Activated T-helper 2 cell treated with anti-CD3 and anti-CD28 coated beads, Interferon-gamma antibody, Interleukin-2, Interleukin-4, amounts not matched to agents 10 μg/mL and 5 μg/mL and 100 μg/mL, durations not matched to agents 14 hours and 24 hours and 36 hours (primary cell): ENCODE measurements at regions not wholly inside any gene's neighbourhood (a gene's known extent, or its start where the extent isn't known, plus 50 kb on each side); places are given as distances from the start of the nearest gene placed in this dataset.
A peak's percentile ranks its signal among the peaks of the same experiment; 100 is the strongest.
"Not testable (repeated sequence)": the region's sequence is repeated elsewhere in the genome, so short reads cannot be mapped to it uniquely, and the experiment has no call there.

Experiments used
- DNase-seq: peaks from one replicate; pipeline ENCODE4 v3.0.0; 2021; ENCODE audit warnings: low spot score
- H3K27ac Mint-ChIP-seq: one replicate; pipeline ENCODE4 v1.8.0; 2021; ENCODE audit warnings: mixed read lengths
- H3K27me3 Mint-ChIP-seq: one replicate; pipeline ENCODE4 v1.8.0; 2021; ENCODE audit warnings: low read depth, mixed read lengths
- H3K36me3 Mint-ChIP-seq: one replicate; pipeline ENCODE4 v1.8.0; 2021; ENCODE audit warnings: low read depth, mixed read lengths
- H3K4me1 Mint-ChIP-seq: one replicate; pipeline ENCODE4 v1.8.0; 2021; ENCODE audit warnings: low read depth, mixed read lengths
- H3K4me3 Mint-ChIP-seq: one replicate; pipeline ENCODE4 v1.8.0; 2021; ENCODE audit warnings: low read depth, mild to moderate bottlenecking, moderate library complexity, mixed read lengths
- H3K9me3 Mint-ChIP-seq: one replicate; pipeline ENCODE4 v1.8.0; 2021; ENCODE audit warnings: mixed read lengths
- intact Hi-C: fragments of 100-400 bp; cut with micrococcal nuclease; formaldehyde crosslinking; loops from one replicate; pipeline ENCODE4 v1.15.1; 2023

- intact Hi-C loops = loop anchor here (1.0 kb wide), 1 partner anchor 219 kb away; no protein-coding TSS in a partner anchor
- peak overlapping the region; percentile 93 for H3K27ac Mint-ChIP-seq
- peak overlapping the region; percentile 85 for H3K4me3 Mint-ChIP-seq
- H3K4me1 Mint-ChIP-seq = peaks cover 28% of the 10 kb centered on the region
- H3K27me3 Mint-ChIP-seq = no peaks in the 10 kb centered on the region
- H3K36me3 Mint-ChIP-seq = peaks cover under 1% of the 10 kb centered on the region
- H3K9me3 Mint-ChIP-seq = peaks cover 2% of the 10 kb centered on the region
- peak; percentile 72 for DNase-seq
Measured at GRCh38 chr15:31216215-31216911, 110.3 kb upstream of the KLF13 start.

GRCh38 chr15:31217067-31217466 lies 109.6 kb upstream of the KLF13 start:
- H3K27ac Mint-ChIP-seq = peak overlapping the region; percentile 38
- no peaks in the 10 kb centered on the region for H3K27me3 Mint-ChIP-seq
- intact Hi-C loops = no loop called here
- peak overlapping the region; percentile 85 for H3K4me3 Mint-ChIP-seq
- peaks cover 27% of the 10 kb centered on the region for H3K4me1 Mint-ChIP-seq
- H3K9me3 Mint-ChIP-seq = no peaks in the 10 kb centered on the region
- H3K36me3 Mint-ChIP-seq = no peaks in the 10 kb centered on the region
- DNase-seq = no peak

GRCh38 chr15:31217566-31218270 lies 108.9 kb upstream of the KLF13 start:
- peaks cover under 1% of the 10 kb centered on the region for H3K27me3 Mint-ChIP-seq
- H3K4me3 Mint-ChIP-seq = no peak overlapping the region
- no peaks in the 10 kb centered on the region for H3K9me3 Mint-ChIP-seq
- no peak overlapping the region for H3K27ac Mint-ChIP-seq
- no peak for DNase-seq
- peaks cover 27% of the 10 kb centered on the region for H3K4me1 Mint-ChIP-seq
- no peaks in the 10 kb centered on the region for H3K36me3 Mint-ChIP-seq
- intact Hi-C loops = no loop called here

- DNase-seq = no peak
- H3K27ac Mint-ChIP-seq = no peak overlapping the region
- intact Hi-C loops = no loop called here
- peaks cover 3% of the 10 kb centered on the region for H3K27me3 Mint-ChIP-seq
- no peaks in the 10 kb centered on the region for H3K36me3 Mint-ChIP-seq
- no peak overlapping the region for H3K4me3 Mint-ChIP-seq
- H3K9me3 Mint-ChIP-seq = no peaks in the 10 kb centered on the region
- H3K4me1 Mint-ChIP-seq = peaks cover 30% of the 10 kb centered on the region
Measured at GRCh38 chr15:31219221-31219620, 107.4 kb upstream of the KLF13 start.

GRCh38 chr15:31221936-31222515 lies 104.6 kb upstream of the KLF13 start:
- Mint-ChIP-seq H3K27ac (no peak overlapping the region), H3K27me3 (peaks cover 3% of the 10 kb centered on the region), H3K4me3 (no peak overlapping the region), H3K36me3 (no peaks in the 10 kb centered on the region), H3K9me3 (no peaks in the 10 kb centered on the region), H3K4me1 (peaks cover 18% of the 10 kb centered on the region)
- no peak for DNase-seq
- intact Hi-C loops = no loop called here

GRCh38 chr15:31222773-31223341 lies 103.8 kb upstream of the KLF13 start:
- H3K9me3 Mint-ChIP-seq = no peaks in the 10 kb centered on the region
- peaks cover 14% of the 10 kb centered on the region for H3K4me1 Mint-ChIP-seq
- no peak overlapping the region for H3K27ac Mint-ChIP-seq
- H3K27me3 Mint-ChIP-seq = peaks cover 3% of the 10 kb centered on the region
- intact Hi-C loops = no loop called here
- H3K4me3 Mint-ChIP-seq = no peak overlapping the region
- H3K36me3 Mint-ChIP-seq = no peaks in the 10 kb centered on the region
- no peak for DNase-seq

GRCh38 chr15:31223478-31224350 lies 102.9 kb upstream of the KLF13 start:
- intact Hi-C loops = no loop called here
- no peak overlapping the region for H3K27ac Mint-ChIP-seq
- no peaks in the 10 kb centered on the region for H3K36me3 Mint-ChIP-seq
- H3K4me1 Mint-ChIP-seq = peaks cover 13% of the 10 kb centered on the region
- no peak for DNase-seq
- H3K4me3 Mint-ChIP-seq = no peak overlapping the region
- H3K9me3 Mint-ChIP-seq = no peaks in the 10 kb centered on the region
- peaks cover 5% of the 10 kb centered on the region for H3K27me3 Mint-ChIP-seq

GRCh38 chr15:31224661-31225060 lies 102.0 kb upstream of the KLF13 start:
- H3K4me3 Mint-ChIP-seq, H3K27ac Mint-ChIP-seq, H3K27me3 Mint-ChIP-seq, H3K9me3 Mint-ChIP-seq, intact Hi-C loops, H3K36me3 Mint-ChIP-seq, DNase-seq: not testable (repeated sequence)
- peaks cover 13% of the 10 kb centered on the region for H3K4me1 Mint-ChIP-seq

GRCh38 chr15:31225356-31225955 lies 101.2 kb upstream of the KLF13 start:
- intact Hi-C loops = no loop called here

GRCh38 chr15:31226021-31226420 lies 100.6 kb upstream of the KLF13 start:
- intact Hi-C loops = no loop called here
- Mint-ChIP-seq H3K27me3 (peaks cover 5% of the 10 kb centered on the region), H3K4me3 (no peak overlapping the region), H3K4me1 (peaks cover 13% of the 10 kb centered on the region), H3K27ac (no peak overlapping the region), H3K36me3 (no peaks in the 10 kb centered on the region), H3K9me3 (no peaks in the 10 kb centered on the region)
- no peak for DNase-seq

More at GRCh38 chr15:31225356-31225955, 101.2 kb upstream of the KLF13 start:
- Mint-ChIP-seq H3K36me3 (no peaks in the 10 kb centered on the region), H3K4me1 (peaks cover 13% of the 10 kb centered on the region), H3K4me3 (no peak overlapping the region), H3K27ac (no peak overlapping the region), H3K9me3 (no peaks in the 10 kb centered on the region), H3K27me3 (peaks cover 5% of the 10 kb centered on the region)
- DNase-seq = no peak

- peaks cover 13% of the 10 kb centered on the region for H3K4me1 Mint-ChIP-seq
- no peak overlapping the region for H3K4me3 Mint-ChIP-seq
- no peaks in the 10 kb centered on the region for H3K36me3 Mint-ChIP-seq
Measured at GRCh38 chr15:31227235-31227634, 99.4 kb upstream of the KLF13 start.

GRCh38 chr15:31228011-31228484 lies 98.6 kb upstream of the KLF13 start:
- no peak for DNase-seq
- Mint-ChIP-seq H3K36me3 (no peaks in the 10 kb centered on the region), H3K4me3 (no peak overlapping the region), H3K4me1 (peaks cover 6% of the 10 kb centered on the region), H3K9me3 (no peaks in the 10 kb centered on the region), H3K27me3 (peaks cover 5% of the 10 kb centered on the region), H3K27ac (no peak overlapping the region)
- intact Hi-C loops = no loop called here

More at GRCh38 chr15:31227235-31227634, 99.4 kb upstream of the KLF13 start:
- Mint-ChIP-seq H3K27ac (no peak overlapping the region), H3K27me3 (peaks cover 5% of the 10 kb centered on the region), H3K9me3 (no peaks in the 10 kb centered on the region)
- intact Hi-C loops = no loop called here
- DNase-seq = no peak
